ENCODE measurements at regions not wholly inside any gene's neighbourhood (a gene's known extent, or its start where the extent isn't known, plus 50 kb on each side); places are given as distances from the start of the nearest gene placed in this dataset.

- no peak for TF ChIP-seq CTCF (IDR thresholded peaks at IDR 0.05; ENCODE audit: control insufficient read depth, insufficient read depth, low read depth, low read length, missing control alignments)
- no peak overlapping the region for H3K4me3 ChIP-seq (ENCODE audit: control insufficient read depth, low read depth, low read length)
- peak; percentile 3 for DNase-seq (ENCODE audit: low read depth)
Observed at GRCh38 chr2:163247847-163248220, 409.3 kb upstream of the KCNH7 start.

- DNase-seq (ENCODE audit: low read depth), result no peak
- no peak for TF ChIP-seq CTCF (IDR thresholded peaks at IDR 0.05; ENCODE audit: control insufficient read depth, insufficient read depth, low read depth, low read length, missing control alignments)
- no peak overlapping the region for H3K4me3 ChIP-seq (ENCODE audit: control insufficient read depth, low read depth, low read length)
Observed at GRCh38 chr2:163247156-163247846, 408.7 kb upstream of the KCNH7 start.

- DNase-seq (ENCODE audit: low read depth), result no peak
- no peak for TF ChIP-seq CTCF (IDR thresholded peaks at IDR 0.05; ENCODE audit: control insufficient read depth, insufficient read depth, low read depth, low read length, missing control alignments)
- H3K4me3 ChIP-seq (ENCODE audit: control insufficient read depth, low read depth, low read length), result no peak overlapping the region
Observed at GRCh38 chr2:163246135-163246534, 407.6 kb upstream of the KCNH7 start.

GRCh38 chr2:163236553-163236952 is 398.0 kb upstream of the KCNH7 start:
- no peak for DNase-seq (ENCODE audit: low read depth)
- no peak for TF ChIP-seq CTCF (IDR thresholded peaks at IDR 0.05; ENCODE audit: control insufficient read depth, insufficient read depth, low read depth, low read length, missing control alignments)
- H3K4me3 ChIP-seq (ENCODE audit: control insufficient read depth, low read depth, low read length), result no peak overlapping the region

- no peak for TF ChIP-seq CTCF (IDR thresholded peaks at IDR 0.05; ENCODE audit: control insufficient read depth, insufficient read depth, low read depth, low read length, missing control alignments)
- no peak overlapping the region for H3K4me3 ChIP-seq (ENCODE audit: control insufficient read depth, low read depth, low read length)
- DNase-seq (ENCODE audit: low read depth), result no peak
Observed at GRCh38 chr2:163231666-163232065, 393.1 kb upstream of the KCNH7 start.

- no peak overlapping the region for H3K4me3 ChIP-seq (ENCODE audit: control insufficient read depth, low read depth, low read length)
- DNase-seq (ENCODE audit: low read depth), result peak; percentile 94
- TF ChIP-seq CTCF (IDR thresholded peaks at IDR 0.05; ENCODE audit: control insufficient read depth, insufficient read depth, low read depth, low read length, missing control alignments), result no peak
Observed at GRCh38 chr2:163213661-163214081, 375.1 kb upstream of the KCNH7 start.

All from AG09309 (cell line).